OCI-LY1 (cell line): ENCODE measurements at regions not wholly inside any gene's neighbourhood (a gene's known extent, or its start where the extent isn't known, plus 50 kb on each side); places are given as distances from the start of the nearest gene placed in this dataset.

ENCODE experiments used
- CTCF ChIP-seq: fragments of 200-600 bp; sonication (generic), shearing (Covaris generic); IDR thresholded peaks from 2 replicates; pipeline ENCODE4 v1.5.1; 2017; ENCODE audit warnings: mild to moderate bottlenecking, antibody characterized with exemption, low read length, moderate library complexity, mixed read lengths
- EZH2 ChIP-seq: fragments of 200-600 bp; sonication (generic), shearing (Covaris generic); IDR thresholded peaks from 2 replicates; pipeline ENCODE4 v1.8.0; 2017; ENCODE audit warnings: borderline replicate concordance, mixed run types, mild to moderate bottlenecking, antibody characterized with exemption, low read length, moderate library complexity, mixed read lengths

DNA sequence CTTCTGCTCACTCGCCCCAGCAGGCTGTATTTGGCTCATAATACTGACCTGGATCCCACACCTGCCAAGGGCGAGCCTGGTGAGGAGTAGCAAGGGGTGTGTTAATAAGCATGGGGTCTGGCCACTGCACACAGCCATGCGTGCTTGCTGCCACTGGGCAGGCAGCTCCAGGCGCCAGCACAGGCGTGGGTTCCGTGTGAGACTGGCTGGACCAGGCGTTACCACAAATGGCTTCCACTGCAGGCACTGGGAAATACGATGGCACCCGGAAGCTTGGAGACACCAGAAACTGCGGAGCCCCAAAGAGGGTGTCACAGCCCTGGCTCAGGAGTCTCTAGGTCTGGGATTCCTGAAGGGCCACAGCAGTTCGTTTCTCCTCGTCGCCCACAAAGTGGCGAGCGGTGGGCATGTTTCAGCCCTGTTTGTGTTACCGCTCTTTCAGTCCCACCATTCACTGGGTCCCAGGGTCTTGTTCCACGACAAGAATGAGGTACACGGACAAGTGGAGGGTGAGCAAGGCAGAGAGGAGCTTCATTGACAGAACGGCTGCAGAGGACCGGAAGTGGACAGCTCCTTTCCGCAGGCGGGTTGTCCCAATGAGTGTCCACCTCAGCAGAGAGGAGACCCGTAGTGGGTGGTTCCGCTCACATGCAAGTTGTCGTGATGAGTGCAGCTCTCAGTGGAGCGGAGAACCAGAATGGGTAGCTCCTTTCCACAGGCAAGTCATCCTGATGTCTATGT is 428.9 kb downstream of the EPHA5 start:
- TF ChIP-seq CTCF (no peak), EZH2 (no peak)
